HG03521 (cell line): ENCODE measurements at regions not wholly inside any gene's neighbourhood (a gene's known extent, or its start where the extent isn't known, plus 50 kb on each side); places are given as distances from the start of the nearest gene placed in this dataset.
"Not testable (repeated sequence)": the region's sequence is repeated elsewhere in the genome, so short reads cannot be mapped to it uniquely, and the experiment has no call there.

ENCODE experiments used
- ATAC-seq: cut with Tn5 transposase; IDR thresholded peaks from one replicate; pipeline ENCODE4 v1.9.1; 2021; ENCODE audit warnings: mild to moderate bottlenecking, moderate library complexity; ENCODE audit not compliant: unreplicated experiment

DNA sequence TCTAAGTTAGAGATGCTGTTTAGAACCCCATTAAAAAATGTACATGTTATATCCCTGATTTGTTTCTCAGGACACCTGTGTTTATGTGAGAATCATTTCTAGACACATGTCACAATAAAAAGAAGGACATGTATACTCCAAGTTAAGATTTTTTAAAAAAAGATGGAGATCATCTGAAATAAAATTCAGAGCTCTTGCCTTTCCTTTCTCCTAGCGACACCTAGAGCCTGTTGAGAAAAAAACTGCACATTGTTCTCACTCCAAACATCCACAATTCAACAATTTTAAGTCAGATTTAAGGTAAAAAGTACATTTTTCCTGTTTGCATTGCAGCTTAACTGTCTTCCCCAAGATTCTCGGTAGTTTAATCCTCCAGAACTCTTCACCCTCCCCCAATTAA, 171.8 kb downstream of the ATP6V0E2 start:
- ATAC-seq = not testable (repeated sequence)

DNA sequence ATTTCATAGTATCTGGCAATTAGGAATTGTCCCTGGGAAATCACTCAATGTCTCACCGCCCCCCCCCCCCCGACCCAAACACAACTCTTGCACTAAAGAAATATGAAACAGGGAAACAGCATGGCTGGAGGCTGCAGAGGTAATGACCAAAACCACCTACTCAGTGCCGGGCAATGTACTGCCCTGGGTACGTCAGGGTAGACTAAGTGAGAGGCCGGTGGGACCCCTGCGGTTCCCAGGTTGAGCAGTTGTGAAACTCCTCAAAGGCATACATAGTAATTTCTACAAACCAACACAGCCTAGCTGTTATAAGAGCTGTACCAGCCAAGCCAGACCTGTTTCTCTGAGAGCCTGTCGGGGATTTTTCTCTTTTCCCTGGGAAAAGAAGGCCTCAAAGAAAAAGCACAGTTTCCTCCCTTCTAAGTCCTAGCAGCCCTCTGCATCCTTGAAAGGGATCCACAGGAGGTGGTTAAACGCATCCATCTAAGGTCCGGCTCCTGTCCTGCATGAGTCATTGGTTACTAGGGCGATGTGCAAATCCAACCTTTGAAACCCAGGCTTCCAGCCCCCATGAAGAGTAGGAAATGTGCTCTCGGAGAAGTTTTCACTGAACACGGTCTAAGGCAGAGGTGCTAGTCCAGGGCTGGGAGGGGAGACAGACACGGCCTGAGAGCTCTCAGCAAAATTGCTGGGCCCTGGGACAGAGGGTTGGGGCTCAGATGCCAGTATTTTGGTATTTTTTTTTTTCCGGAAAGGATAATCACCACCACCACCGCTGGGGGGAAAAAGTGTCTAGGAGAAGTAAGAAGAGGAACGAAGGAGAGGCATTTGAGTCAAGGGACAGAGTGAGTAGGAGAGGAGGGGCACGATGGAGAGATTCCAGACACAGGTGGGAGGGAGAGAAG, 172.8 kb downstream of the ATP6V0E2 start:
- not testable (repeated sequence) for ATAC-seq

DNA sequence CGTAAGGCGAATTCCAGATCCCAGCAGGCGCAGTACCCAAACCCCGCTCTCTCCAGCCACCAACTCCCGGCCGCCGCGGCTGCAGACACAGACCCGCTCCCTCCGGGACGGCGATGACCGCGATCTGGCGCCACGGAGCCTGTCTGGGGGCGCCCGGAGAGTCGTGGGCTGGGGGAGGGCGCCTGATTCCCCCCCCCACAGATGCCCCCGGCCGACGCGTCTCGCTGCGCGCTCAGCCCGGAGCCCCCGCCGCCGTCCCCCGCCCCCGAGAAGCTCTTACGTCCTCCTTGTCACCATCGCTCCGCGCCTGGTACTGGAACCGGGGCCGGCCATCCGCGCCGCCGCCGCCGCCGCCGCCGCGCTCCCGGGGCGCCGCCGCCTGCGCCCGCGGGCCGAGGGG, 173.6 kb downstream of the ATP6V0E2 start:
- not testable (repeated sequence) for ATAC-seq

DNA sequence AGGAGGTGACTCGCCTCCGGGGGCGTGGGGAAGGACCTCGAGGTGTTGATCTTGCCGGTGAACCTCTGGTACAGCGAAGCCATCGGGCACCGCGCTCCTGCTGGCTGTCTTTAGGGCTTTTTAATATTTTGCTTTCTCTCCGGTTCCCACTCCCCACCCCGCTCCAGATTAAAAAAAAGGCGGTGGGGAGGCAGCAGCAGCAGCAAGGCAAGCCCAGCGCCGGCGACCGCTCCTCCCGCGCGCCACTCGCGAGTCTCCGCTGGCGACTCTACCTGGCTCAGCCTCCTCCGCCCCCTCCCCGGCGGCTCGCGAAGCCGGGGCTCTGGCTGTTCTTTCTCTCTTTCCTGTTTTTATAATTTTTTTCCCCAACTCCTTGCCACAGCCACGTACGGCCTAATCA, 174.0 kb downstream of the ATP6V0E2 start:
- ATAC-seq = not testable (repeated sequence)

DNA sequence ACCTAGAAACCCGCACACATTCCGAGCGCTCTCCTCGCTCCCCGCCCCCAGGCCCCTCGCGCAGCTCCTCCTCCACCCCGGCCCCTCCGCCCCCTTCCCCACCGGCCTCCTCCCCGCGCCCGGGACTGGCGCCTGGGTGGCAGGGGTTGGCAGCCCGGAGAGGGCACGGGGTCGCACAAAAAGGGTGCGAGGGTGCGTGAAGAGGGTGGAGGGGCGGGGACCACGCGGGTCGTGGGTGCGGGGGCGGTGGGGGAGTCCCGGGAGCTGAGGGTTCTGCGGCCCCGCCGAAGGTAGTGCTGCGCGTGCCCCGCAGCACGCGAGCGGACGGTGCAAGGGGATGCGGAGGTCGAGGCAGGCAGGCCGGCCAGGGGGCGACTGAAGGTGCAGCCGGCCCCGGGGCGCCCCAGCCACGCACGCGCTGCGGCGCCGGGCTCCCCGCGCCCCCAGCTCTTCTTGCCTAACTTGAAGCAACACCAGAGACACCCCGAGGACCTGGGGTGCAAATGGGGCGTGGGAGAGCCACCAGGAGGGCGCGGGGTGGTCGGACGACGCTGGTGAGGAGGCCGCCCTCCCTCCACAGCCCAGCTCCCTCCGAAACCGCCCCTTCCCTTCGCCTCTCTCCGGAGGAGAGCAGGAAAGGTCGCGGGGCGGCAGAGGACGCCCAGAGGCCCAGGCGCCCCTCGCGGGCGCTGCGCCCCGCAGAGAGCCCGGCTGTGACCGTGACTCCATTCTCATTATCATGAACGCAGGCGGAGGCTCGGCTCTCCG, 174.7 kb downstream of the ATP6V0E2 start:
- not testable (repeated sequence) for ATAC-seq

DNA sequence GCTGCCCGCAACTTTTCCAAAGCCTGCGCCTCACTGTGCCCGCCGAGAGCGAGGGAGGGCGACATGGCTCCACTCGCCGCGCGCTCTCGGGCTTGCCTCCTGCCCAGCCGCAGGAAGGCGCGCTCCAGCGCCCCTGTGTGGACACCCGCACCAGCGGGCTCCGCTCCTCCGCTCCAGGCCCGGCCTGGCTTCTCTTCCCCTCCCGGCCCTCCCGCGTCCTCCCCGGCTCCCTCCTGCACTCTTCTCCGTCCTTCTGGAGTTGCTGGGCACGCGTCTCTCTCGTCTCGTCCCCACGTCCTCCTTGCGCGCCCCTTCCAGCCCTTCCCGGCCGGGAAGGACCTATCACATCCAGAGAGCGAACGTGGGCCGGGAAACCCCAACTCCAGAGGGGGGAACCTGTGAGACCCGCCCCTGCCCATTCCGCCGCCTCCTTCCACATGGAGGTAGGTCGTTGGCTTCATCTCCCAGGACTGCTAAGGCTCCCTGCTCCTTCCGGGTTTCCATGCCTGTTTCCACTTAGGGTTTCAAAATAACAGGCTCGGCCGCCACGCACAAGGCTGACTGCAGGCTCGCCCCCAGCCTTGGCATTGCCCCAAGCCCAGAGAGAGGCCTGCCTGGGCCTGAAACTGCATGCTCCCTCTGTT, 175.4 kb downstream of the ATP6V0E2 start:
- not testable (repeated sequence) for ATAC-seq

DNA sequence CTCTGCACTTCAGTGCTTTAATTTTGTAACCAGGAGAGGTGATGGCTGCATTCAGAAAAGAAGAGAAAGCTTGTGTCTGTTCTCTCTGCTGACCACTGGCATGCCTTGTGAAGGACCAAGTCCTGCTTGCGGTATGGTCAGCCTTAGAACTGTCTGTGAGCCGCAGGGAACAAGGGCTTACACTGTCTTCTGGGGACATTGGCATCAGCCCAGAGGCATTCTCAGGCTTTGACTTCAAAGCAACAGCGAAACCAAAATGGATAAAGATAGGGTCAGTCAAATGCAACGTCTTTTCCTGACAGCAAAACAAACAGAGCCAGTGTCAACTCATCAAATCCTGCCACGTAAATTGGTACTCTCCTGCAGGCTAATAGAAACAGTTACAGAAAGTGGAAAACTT, 179.6 kb downstream of the ATP6V0E2 start:
- not testable (repeated sequence) for ATAC-seq

DNA sequence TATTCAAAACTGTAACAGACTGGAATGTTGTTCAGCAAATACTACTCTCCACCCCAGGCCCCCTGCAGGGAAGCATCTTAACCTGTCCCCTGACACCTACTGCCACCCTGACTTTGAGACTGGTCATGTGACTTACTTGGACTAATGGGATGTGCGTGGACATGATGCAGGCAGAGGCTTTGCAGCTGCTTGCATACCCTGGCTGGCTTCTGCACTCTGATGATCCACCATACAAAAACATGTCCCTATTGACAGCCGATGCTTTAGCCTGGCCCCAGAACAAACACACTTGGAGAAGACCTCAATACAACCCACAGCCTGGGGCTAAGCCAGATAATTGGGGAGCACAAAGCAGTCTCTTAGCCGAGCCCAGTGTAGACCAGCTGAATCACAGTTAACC, 180.5 kb downstream of the ATP6V0E2 start:
- ATAC-seq = not testable (repeated sequence)

DNA sequence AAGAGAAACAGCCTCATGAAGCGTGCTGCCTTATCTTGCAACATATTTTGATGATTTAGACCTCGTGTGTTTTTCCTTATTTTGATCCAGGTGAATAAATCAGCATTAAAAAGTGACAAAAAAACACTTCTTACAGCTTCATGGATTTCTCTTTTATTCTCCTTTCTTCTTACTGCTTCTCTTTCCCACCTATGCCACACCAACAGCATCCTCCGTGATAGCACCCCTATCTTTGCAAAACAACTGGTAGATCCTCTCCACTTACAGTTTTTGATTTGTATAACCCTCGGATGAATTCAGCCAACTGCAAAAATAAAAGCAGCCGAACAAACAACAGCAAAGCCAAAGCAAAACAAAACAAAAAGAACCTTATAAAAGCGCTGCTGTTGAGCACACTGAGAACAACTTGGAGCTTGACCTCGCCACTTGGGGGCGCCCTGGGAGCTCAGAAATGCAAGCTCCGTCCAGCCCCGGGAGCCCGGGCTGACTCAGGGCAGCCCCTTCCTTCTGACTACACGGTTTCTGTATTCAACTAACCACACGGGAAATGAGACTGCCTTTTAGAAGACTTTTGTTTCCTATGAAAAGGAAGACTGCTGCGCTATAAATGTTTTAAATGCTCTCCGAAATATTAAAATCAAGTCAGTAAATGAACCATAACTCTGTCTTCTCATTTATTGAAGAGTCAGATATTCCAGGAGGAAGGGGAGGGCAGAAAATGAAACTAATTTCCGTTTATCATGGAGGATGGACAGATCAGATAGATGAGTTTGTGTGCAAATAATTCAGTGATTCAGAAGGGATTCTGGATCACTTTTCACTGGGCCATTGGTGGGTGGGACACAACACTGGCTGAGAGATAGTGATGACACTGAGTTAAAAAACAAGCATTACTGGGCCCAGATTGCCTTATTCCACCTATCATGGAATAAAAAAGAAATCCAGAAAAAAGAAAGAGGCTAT, 186.8 kb downstream of the ATP6V0E2 start:
- ATAC-seq = peak; percentile 84

DNA sequence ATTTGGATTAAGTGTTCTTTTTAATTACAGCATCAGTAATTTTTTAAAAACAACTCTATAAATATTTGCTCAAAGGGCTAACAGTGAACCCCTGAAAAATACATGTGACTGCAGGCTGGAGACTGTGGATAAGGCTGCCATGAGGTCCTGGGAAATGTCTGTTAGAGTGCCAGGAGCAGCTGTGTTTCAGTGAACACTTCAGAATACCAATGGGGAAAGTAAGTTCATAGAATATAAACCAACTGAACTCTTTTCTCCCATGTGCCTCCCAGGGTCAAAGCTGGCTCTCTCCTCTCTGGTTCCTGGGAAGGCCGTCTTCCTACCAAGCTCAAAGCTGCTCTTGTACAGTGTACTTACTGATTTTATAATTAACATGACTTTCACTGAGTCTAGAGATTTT, 189.4 kb downstream of the ATP6V0E2 start:
- ATAC-seq = not testable (repeated sequence)

DNA sequence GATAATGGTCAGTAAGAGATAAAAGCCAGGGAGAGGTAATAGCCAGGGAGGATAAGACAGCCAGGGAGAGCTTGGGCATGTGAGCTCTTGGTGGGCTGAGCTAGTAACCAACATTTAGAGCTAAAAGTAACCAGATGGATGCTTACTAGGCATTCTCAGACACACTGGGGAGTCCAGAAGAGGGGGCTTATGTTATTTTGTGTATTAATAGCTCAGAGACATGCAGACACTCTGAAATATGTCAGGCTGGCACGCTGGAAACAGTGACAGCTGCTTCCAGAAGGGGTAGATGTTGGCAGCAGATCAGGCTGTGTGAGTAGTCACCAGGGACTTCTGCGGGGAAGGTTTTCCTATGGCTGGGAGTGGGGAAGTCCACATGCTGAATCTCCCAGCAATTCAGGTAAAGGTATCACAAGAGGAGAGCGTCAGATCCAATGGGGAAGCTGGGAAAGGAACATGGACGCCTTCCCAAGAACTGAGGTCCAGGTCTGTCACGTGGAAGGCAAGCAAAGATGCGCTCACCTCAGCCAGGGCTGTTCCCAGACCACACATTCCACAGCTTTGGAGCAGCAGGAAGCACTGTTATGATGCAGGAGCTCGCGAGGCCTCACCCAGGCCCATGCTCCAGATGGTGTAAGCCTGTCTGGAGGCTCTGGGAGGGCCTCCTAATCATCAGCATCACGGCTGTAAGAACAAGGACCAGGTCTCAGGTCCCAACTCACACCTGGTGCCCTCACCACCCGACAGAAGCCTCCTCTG, 196.0 kb downstream of the ATP6V0E2 start:
- ATAC-seq = not testable (repeated sequence)

DNA sequence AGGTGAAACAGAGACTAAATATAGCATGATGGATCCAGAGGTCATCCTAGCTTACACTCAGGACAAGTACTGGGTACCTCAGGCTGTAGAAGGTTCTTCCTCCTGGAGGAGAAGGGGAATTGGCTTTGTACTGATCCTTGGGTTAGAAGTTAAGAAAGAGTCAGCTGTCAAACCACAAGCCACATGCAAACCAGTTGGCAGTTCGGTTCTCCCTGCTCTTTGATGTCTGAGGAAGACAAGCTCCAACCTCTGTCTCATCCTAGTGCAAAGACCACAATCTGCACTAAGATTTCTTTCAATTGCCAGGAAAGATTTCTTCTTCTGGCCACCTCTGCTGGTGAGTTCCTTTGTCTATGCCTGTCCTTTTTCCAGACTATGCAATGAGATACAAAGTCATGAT, 203.8 kb downstream of the ATP6V0E2 start:
- not testable (repeated sequence) for ATAC-seq

DNA sequence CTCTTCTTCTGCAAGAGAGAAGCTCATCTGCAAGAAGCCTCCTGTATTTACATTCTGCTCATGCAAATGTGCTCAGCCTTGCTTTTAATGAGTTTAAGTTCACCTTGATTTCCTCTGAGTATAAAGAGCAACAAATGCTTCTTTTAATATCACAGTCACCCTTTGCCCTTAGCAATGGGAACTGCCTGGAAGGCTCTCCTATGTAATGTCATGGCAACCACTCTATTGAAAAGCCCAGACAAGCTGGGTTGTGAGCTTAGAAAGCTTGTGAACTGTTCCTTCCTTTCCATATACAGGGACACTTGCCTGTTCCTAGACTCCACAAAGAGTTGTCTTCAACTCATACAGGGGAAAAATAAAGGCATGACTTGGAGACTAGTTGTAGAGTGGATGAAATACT, 208.1 kb downstream of the ATP6V0E2 start:
- ATAC-seq = not testable (repeated sequence)

DNA sequence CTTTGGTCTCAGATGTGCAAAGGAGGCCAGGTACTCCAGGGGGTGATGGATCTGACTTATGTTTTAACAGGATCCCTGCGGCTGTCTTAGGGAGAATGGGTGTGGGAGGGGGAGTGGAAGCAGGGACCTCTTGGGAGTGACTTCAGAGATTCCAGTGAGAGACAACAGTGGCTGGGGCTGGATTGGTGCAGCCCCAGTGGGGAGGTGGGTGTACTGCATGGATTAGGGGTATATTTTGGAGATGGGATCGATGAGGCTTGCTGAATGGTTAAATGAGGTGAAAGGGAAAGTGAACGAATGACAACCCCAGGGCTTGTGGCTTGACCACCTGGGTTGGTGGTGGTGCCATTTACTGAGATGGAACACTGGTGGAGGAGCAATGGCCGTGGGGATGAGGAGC, 211.0 kb downstream of the ATP6V0E2 start:
- ATAC-seq = not testable (repeated sequence)

DNA sequence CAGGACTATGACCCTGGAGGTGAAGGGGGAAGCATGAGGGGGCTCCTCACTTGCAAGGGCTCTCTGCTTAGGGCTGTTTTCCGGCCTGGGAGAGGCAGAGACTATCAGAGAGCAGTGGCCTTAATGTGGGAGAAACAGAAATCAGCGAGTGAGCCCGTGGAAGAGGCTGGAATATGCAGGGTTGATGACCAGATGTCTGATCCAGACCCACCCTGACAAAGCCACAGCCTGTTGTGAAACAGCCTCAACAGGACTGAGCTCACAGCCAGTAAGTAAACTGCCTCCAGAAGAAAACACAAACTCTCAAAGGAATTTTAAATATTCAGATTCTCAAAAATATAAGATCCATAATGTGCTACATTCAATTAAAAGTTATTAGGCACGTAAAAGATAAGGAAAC, 213.7 kb downstream of the ATP6V0E2 start:
- ATAC-seq = not testable (repeated sequence)

DNA sequence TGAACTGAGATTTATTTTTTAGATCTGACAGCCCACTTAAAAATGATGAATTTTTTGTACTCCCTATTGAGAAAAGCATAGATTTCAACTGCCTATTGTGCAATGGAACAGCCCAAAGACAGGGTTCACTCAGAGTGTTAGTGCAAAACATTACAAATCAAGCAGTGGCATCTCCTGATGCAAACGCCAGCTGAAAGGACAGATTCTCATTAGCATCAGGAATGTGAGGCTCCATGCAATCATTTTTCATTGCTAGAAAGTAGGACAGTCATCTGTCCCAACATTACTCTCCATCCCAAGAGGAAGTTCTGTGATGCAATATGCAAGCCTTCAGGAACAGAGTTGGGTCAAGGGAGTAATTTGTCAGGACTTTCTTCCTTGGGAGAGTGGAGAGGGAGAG, 215.4 kb downstream of the ATP6V0E2 start:
- ATAC-seq = not testable (repeated sequence)

DNA sequence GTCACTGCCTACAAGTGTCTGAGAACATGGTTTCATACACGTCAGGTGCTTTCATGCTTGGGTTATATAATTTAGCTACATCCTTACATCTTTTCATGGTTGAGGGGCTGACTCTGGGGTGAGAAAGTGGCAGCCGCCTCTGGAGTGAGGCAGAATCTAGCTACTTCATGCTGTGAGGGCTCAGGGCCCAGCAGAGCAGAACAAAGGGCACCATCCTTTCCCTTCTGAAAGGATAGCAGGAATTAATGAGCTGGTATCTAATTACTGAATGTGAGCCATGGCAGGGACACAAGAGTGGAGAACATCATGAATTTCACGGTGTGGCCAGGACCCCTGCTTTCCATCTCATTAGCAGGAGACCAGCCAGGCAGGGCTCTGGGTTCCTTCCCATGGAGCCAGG, 217.0 kb downstream of the ATP6V0E2 start:
- ATAC-seq = not testable (repeated sequence)

DNA sequence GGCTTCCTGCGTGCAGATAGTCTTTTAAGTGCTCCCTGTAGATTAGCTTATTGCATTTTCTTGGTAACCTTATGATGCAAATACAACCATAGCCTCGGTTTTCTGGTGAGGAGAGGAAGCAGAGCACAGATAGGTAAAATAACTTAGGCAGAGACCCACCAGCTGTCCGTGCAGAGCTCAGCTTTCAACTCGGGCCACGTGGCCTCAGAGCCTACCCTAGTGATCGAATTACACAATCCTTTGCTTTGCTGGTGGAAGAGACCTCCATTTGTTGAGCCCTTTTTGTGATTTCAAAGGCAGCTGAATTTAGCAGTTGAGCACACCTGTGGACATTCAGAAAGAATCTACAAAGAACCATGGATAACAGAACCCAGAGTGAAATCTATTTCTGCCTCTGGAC, 220.1 kb downstream of the ATP6V0E2 start:
- not testable (repeated sequence) for ATAC-seq

DNA sequence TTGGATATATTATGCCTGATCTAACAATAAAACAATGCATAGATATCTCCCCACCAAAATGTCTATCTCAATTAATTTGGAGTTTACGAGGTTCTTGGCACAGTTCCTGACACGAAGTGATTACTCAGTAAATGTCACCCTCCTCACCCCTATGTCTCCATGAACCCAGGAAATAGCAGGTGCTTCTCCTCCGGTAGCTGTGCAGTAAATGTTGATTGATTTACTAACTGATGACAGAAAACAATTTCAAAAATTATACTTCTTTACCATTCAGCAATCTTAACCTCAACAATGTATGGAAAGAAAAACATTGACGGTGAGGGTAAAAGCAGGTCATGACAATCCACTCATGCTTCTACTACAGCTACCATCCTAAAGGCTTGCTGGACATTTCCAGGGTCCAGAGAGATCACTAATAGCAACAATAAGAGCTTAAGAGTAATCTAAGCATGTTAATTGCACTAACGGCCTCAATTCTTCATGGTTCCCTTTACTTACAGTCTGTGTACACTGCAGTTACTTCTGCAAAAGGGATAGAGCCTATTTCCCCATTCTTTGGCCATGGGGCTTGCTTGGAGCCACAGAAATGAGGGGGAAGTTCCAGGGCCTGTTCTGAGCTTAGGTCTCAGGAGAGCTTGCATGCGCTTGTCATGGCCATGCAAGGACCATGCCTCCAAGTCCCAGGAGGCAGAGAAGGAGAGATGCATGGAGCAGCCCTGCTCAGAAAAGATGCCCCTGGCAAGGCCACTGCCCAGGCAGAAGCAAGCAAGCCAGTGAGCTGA, 222.6 kb downstream of the ATP6V0E2 start:
- ATAC-seq = not testable (repeated sequence)
